Umbilical cord (tissue), 1 donor: ENCODE measurements at regions not wholly inside any gene's neighbourhood (a gene's known extent, or its start where the extent isn't known, plus 50 kb on each side); places are given as distances from the start of the nearest gene placed in this dataset.

Source experiments
- DNase-seq: peaks from one replicate; pipeline ENCODE4 v3.0.0-alpha.2; 2015; ENCODE audit warnings: low spot score

GRCh38 chr5:128667152-128667551, 129.1 kb upstream of the FBN2 start:
- peak; percentile 50 for DNase-seq

- DNase-seq = no peak
Measured at GRCh38 chr5:128667751-128668150, 129.7 kb upstream of the FBN2 start.

- no peak for DNase-seq
Measured at GRCh38 chr5:128668921-128669320, 130.9 kb upstream of the FBN2 start.

GRCh38 chr5:128669803-128670202, 131.8 kb upstream of the FBN2 start:
- DNase-seq = no peak

GRCh38 chr5:128671943-128672342, 133.9 kb upstream of the FBN2 start:
- no peak for DNase-seq

GRCh38 chr5:128673000-128673399, 135.0 kb upstream of the FBN2 start:
- no peak for DNase-seq

- no peak for DNase-seq
Measured at GRCh38 chr5:128673411-128673957, 135.4 kb upstream of the FBN2 start.

- DNase-seq = no peak
Measured at GRCh38 chr5:128673970-128674369, 135.9 kb upstream of the FBN2 start.

- no peak for DNase-seq
Measured at GRCh38 chr5:128674837-128675446, 136.9 kb upstream of the FBN2 start.

- no peak for DNase-seq
Measured at GRCh38 chr5:128681096-128681495, 143.1 kb upstream of the FBN2 start.

GRCh38 chr5:128681764-128682592, 143.9 kb upstream of the FBN2 start:
- DNase-seq = peak; percentile 62

- DNase-seq = no peak
Measured at GRCh38 chr5:128682669-128683068, 144.6 kb upstream of the FBN2 start.

GRCh38 chr5:128684961-128685360, 146.9 kb upstream of the FBN2 start:
- peak; percentile 29 for DNase-seq

- no peak for DNase-seq
Measured at GRCh38 chr5:128687930-128688329, 149.9 kb upstream of the FBN2 start.

- no peak for DNase-seq
Measured at GRCh38 chr5:128693764-128694163, 155.7 kb upstream of the FBN2 start.

- peak; percentile 51 for DNase-seq
Measured at GRCh38 chr5:128695791-128696530, 157.9 kb upstream of the FBN2 start.

- no peak for DNase-seq
Measured at GRCh38 chr5:128701301-128701700, 163.3 kb upstream of the FBN2 start.

GRCh38 chr5:128703322-128703721, 165.3 kb upstream of the FBN2 start:
- no peak for DNase-seq

GRCh38 chr5:128706269-128706668, 168.2 kb upstream of the FBN2 start:
- no peak for DNase-seq

- no peak for DNase-seq
Measured at GRCh38 chr5:128708841-128709240, 170.8 kb upstream of the FBN2 start.

- DNase-seq = no peak
Measured at GRCh38 chr5:128711216-128711615, 173.2 kb upstream of the FBN2 start.

GRCh38 chr5:128714551-128714950, 176.5 kb upstream of the FBN2 start:
- DNase-seq = no peak
